ENCODE measurements at regions not wholly inside any gene's neighbourhood (a gene's known extent, or its start where the extent isn't known, plus 50 kb on each side); places are given as distances from the start of the nearest gene placed in this dataset.

DNA sequence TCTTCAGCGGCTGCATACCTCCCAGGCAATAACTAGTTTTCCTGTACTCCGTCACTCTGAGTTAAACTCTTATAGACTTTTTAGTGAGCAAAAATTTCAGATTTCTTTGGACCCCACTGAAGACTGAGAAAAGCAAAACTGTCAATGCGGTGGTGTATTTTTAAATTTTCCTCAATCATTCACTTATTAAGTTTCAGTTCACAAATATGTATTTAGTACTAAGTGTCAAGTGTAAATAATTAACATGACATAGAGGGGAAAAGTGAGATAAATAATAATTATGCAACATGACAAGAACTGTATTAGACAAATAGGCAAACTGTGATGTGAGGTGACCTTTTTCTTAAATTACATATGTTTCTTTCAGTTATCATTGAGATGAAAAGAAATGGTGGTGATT, 124.4 kb downstream of the NAF1 start:
- Mint-ChIP-seq H3K27ac (no peak overlapping the region), H3K36me3 (no peaks in the 10 kb centered on the region), H3K9me3 (no peaks in the 10 kb centered on the region), H3K4me1 (ENCODE audit: unreplicated experiment) (no peaks in the 10 kb centered on the region), H3K27me3 (no peaks in the 10 kb centered on the region), H3K4me3 (no peak overlapping the region)
- DNase-seq (ENCODE audit: extremely low spot score, unreplicated experiment), result no peak
- TF ChIP-seq, protein P1, sequence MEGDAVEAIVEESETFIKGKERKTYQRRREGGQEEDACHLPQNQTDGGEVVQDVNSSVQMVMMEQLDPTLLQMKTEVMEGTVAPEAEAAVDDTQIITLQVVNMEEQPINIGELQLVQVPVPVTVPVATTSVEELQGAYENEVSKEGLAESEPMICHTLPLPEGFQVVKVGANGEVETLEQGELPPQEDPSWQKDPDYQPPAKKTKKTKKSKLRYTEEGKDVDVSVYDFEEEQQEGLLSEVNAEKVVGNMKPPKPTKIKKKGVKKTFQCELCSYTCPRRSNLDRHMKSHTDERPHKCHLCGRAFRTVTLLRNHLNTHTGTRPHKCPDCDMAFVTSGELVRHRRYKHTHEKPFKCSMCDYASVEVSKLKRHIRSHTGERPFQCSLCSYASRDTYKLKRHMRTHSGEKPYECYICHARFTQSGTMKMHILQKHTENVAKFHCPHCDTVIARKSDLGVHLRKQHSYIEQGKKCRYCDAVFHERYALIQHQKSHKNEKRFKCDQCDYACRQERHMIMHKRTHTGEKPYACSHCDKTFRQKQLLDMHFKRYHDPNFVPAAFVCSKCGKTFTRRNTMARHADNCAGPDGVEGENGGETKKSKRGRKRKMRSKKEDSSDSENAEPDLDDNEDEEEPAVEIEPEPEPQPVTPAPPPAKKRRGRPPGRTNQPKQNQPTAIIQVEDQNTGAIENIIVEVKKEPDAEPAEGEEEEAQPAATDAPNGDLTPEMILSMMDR (conservative IDR thresholded peaks at IDR 0.05), result no peak

DNA sequence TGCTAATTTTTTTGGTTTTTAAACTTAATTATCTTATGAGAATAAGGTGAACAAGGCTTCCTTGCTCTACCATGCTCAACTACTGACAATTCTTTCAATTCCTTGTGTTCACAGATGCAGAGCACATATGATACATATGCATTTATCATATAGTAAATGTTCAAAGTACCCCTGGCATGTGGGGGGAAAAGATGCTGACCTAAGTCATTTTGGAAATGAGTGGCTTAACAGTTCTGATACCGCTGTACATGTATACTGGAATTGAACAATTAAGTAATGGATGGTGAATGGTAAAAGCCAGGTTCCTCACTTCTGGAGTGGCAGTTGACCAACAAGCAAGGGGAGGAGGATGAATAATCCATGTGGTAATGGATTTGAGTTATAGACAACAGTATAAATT, 149.6 kb downstream of the NAF1 start:
- Mint-ChIP-seq H3K4me1 (ENCODE audit: unreplicated experiment) (no peaks in the 10 kb centered on the region), H3K9me3 (no peaks in the 10 kb centered on the region), H3K27me3 (no peaks in the 10 kb centered on the region), H3K27ac (no peak overlapping the region), H3K4me3 (no peak overlapping the region), H3K36me3 (no peaks in the 10 kb centered on the region)
- no peak for DNase-seq (ENCODE audit: extremely low spot score, unreplicated experiment)
- TF ChIP-seq, protein P1 (conservative IDR thresholded peaks at IDR 0.05), result no peak

DNA sequence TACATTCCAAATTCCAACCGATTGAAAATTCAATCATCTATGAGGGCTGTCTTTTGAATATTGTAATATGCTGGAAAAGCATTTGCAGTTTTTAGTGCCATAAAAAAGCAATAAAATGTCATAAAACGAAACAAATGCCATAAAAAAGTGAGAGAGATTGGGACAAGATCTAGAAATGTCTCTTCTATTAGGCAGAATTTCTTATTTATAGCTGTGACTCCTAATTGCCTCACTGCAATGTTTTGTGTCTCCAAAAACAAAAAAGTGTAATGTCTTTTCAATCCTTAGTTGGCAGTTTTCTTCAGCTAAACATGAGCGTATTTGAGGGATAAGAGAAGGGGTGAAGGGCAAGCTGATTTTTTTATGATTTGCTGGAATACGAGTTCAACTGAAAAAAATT, 153.9 kb downstream of the NAF1 start:
- Mint-ChIP-seq H3K27ac (no peak overlapping the region), H3K36me3 (no peaks in the 10 kb centered on the region)
- TF ChIP-seq, protein P1 (conservative IDR thresholded peaks at IDR 0.05), result no peak

DNA sequence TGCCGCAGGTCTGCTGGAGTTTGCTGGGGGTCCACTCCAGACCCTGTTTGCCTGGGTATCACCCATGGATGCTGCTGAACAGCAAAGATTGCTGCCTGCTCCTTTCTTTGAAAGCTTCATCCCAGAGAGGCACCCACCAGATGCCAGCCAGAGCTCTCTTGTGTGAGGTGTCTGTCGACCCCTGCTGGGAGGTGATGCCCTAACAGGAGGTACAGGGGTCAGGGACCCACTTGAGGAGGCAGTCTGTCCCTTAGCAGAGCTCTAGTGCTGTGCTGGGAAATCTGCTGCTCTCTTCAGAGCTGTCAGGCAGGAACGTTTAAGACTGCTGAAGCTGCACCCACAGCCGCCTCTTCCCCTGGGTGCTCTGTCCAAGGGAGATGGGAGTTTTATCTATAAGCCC, 162.7 kb downstream of the NAF1 start:
- TF ChIP-seq, protein P1 (conservative IDR thresholded peaks at IDR 0.05), result no peak
- H3K4me1 Mint-ChIP-seq (ENCODE audit: unreplicated experiment), result peaks cover 11% of the 10 kb centered on the region
- no peak overlapping the region for H3K27ac Mint-ChIP-seq
- DNase-seq (ENCODE audit: extremely low spot score, unreplicated experiment), result no peak
- H3K9me3 Mint-ChIP-seq, result no peaks in the 10 kb centered on the region
- no peak overlapping the region for H3K4me3 Mint-ChIP-seq
- no peaks in the 10 kb centered on the region for H3K27me3 Mint-ChIP-seq
- no peaks in the 10 kb centered on the region for H3K36me3 Mint-ChIP-seq

More for the DNA sequence above, 153.9 kb downstream of the NAF1 start:
- Mint-ChIP-seq H3K4me3 (no peak overlapping the region), H3K27me3 (no peaks in the 10 kb centered on the region), H3K4me1 (ENCODE audit: unreplicated experiment) (no peaks in the 10 kb centered on the region), H3K9me3 (peaks cover 4% of the 10 kb centered on the region)
- no peak for DNase-seq (ENCODE audit: extremely low spot score, unreplicated experiment)

DNA sequence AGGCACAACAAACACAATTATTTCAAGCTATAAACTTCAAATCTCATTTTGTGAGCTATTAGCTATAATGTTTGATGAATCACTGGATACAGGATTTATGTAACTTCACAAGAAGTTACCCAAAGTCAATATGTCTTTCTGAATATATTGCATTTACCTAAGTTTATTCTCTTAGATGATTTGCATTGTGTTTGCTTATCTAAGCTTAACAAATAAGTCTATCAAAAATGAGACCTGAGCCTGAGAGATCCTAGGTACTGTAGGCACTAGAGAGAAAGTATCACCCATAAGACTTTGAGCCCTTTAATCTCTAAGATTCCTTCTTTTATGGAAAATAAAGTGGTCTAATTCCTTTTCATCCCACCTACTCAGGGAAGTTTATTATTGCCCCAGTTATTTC, 178.2 kb downstream of the NAF1 start:
- DNase-seq (ENCODE audit: extremely low spot score, unreplicated experiment), result no peak
- Mint-ChIP-seq H3K27ac (no peak overlapping the region), H3K36me3 (no peaks in the 10 kb centered on the region), H3K9me3 (peaks cover 5% of the 10 kb centered on the region), H3K4me3 (no peak overlapping the region), H3K27me3 (no peaks in the 10 kb centered on the region), H3K4me1 (ENCODE audit: unreplicated experiment) (peaks cover 8% of the 10 kb centered on the region)
- TF ChIP-seq, protein P1 (conservative IDR thresholded peaks at IDR 0.05), result no peak

DNA sequence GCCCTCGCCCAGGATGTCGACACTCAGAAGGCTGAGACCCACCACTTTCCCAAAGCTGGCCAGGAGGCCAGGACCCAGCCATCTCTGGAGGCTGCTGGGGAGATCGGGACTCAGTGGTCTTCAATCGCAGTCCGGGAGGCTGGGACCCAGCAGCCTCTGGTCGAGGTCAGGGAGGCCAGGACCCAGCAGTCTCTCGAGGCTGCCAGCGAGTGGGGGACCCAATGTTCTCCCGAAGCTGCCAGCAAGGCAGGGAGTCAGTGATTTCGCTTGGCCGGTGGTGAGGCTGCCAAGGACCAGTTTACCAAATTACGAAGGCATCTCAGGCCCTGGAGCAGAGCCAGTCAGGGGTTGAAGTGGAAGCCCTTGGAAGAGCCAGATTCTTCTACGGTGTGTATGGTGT, 181.6 kb downstream of the NAF1 start:
- Mint-ChIP-seq H3K4me1 (ENCODE audit: unreplicated experiment) (no peaks in the 10 kb centered on the region), H3K36me3 (no peaks in the 10 kb centered on the region), H3K27ac (no peak overlapping the region), H3K4me3 (no peak overlapping the region), H3K9me3 (peaks cover 5% of the 10 kb centered on the region), H3K27me3 (no peaks in the 10 kb centered on the region)
- TF ChIP-seq, protein P1 (conservative IDR thresholded peaks at IDR 0.05), result no peak
- DNase-seq (ENCODE audit: extremely low spot score, unreplicated experiment), result no peak

Data from type B pancreatic cell (in vitro differentiated cells).